HG03460 (cell line): ENCODE measurements at regions not wholly inside any gene's neighbourhood (a gene's known extent, or its start where the extent isn't known, plus 50 kb on each side); places are given as distances from the start of the nearest gene placed in this dataset.

Experiments
- ATAC-seq: cut with Tn5 transposase; IDR thresholded peaks from one replicate; pipeline ENCODE4 v1.9.1; 2021; ENCODE audit not compliant: unreplicated experiment

- ATAC-seq, result no peak
These were observed 111.8 kb upstream of the DPH6 start for GRCh38 chr15:35657679-35658311.

DNA sequence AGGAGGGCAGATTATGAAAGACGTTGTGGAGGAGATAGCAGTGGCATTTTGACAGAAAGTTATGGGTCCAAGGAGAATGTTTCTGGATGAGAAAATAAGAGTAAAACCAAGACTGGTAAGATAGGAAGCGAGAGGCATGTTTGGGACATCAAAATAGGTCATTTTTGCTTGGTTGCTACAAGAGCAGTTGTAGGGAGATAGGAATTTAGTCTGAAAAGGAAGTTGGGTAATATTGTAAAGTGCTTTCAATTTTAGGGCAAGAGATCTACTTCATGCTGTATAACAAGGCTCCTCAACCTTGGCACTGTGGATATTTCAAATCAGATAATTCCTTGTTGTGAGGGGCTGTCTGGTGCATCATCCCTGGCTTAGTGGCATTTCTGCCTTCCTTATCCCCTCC, 118.0 kb upstream of the DPH6 start:
- ATAC-seq, result no peak

DNA sequence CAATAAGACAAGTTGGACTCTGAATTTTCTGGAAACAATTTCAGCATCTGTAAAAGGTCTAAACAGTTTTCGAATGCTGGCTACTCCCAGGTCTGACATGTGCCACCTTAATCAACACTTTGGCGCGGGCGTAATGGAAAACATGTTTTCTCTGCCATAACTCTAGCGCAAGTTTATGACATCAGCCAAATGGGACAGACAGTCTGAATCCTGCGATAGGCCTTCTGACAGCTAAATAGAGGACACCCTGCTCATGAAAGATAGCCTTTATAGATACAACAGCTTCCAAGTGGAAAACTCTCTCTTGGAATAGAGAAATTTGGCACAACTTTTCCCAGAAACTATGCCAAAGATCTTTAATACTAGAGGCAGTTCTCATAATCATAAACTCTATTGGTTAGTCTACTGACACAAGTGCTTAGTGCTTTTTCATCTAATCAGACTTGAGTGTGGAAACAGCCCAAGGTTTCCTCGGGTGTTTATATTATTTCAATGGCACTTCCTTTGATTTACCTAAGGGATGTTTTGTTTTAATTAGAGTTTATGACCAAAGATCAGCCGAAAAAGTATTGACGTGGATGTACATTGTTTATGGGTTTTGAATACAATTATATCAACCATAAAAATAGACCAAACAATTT, 120.1 kb upstream of the DPH6 start:
- ATAC-seq, result no peak

GRCh38 chr15:35667908-35668307, 121.9 kb upstream of the DPH6 start:
- no peak for ATAC-seq

- no peak for ATAC-seq
These were observed 123.1 kb upstream of the DPH6 start for GRCh38 chr15:35669021-35669420.

GRCh38 chr15:35669432-35670045, 123.6 kb upstream of the DPH6 start:
- ATAC-seq, result no peak

GRCh38 chr15:35671197-35671596, 125.2 kb upstream of the DPH6 start:
- no peak for ATAC-seq

GRCh38 chr15:35671981-35672380, 126.0 kb upstream of the DPH6 start:
- no peak for ATAC-seq

- peak; percentile 64 for ATAC-seq
These were observed 127.2 kb upstream of the DPH6 start for GRCh38 chr15:35673093-35673684.

GRCh38 chr15:35674873-35675781, 129.2 kb upstream of the DPH6 start:
- ATAC-seq, result no peak

- ATAC-seq, result no peak
These were observed 132.8 kb upstream of the DPH6 start for GRCh38 chr15:35678774-35679173.

GRCh38 chr15:35679186-35679585, 133.2 kb upstream of the DPH6 start:
- ATAC-seq, result no peak

GRCh38 chr15:35680951-35681350, 135.0 kb upstream of the DPH6 start:
- ATAC-seq, result no peak

DNA sequence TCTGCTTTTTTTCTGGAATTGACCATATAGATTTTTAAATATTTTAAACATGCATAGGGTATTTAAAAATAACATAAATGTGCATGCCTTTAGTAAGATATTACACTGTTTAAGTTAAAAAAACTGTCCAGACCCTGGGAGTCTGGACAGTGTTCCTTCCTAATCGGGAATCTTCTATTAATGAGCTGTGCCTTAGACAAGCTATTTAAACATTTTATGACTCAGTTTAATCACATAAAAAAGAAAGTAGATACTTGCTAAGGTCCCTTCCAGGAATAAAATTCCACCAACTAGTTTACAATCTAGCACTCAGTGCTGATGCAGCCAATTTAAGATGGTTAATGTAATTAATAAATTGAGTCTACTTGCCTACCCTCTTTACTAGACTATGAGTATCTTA, 140.4 kb upstream of the DPH6 start:
- ATAC-seq, result no peak

DNA sequence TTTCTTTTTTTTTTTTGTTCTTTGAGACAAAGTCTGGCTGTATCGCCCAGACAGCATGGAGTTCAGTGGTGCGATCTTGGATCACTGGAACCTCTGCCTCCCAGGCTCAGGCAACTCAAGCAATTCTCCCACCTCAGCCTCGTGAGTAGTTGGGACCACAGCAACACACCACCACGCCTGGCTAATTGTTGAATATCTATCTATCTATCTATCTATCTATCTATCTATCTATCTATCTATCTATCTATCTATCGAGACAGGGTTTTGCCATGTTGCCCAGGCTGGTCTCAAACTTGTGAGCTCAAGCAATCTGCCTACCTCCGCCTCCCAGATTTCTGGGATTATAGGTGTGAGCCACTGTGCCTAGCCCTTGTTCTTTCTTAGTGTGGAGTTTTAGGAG, 143.3 kb upstream of the DPH6 start:
- ATAC-seq, result no peak

DNA sequence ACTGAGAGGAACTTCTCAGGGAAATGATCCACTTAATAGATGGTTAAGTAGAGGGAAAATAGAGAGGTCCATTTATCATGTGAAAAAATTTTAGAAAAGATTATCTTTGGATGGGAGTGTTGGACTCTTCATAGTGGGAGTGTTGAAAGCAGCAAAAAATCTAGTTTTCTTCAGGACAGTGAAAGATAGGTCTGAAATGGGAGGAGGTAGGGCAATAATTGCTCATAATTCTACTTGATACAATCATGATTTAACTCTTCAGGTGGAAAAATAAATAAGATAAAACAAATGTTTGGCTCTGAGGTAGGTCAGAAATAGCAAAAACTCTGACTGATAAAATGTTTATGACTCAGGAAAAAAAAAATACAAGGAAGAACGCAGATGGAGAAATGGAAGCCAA, 144.1 kb upstream of the DPH6 start:
- no peak for ATAC-seq

DNA sequence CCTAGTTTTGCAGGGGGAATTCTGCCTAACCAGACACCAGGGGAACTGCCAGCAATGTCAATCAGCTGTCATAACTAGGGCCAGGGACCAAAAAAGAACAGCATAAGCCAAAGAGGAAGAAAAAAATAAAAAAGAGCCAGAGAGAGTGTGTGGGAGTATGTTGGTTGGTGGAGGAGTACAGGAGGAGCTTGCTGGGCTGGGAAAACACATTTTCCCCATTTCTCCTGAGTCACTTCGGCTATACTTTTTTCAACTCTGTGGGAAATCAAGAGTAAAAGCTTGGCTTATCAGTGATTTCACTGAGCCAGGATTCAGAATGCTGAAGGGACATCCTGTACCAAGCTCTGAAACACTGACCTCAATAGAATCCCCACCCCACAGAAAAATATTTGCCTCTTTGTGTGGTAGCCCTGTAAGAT, 144.7 kb upstream of the DPH6 start:
- no peak for ATAC-seq

DNA sequence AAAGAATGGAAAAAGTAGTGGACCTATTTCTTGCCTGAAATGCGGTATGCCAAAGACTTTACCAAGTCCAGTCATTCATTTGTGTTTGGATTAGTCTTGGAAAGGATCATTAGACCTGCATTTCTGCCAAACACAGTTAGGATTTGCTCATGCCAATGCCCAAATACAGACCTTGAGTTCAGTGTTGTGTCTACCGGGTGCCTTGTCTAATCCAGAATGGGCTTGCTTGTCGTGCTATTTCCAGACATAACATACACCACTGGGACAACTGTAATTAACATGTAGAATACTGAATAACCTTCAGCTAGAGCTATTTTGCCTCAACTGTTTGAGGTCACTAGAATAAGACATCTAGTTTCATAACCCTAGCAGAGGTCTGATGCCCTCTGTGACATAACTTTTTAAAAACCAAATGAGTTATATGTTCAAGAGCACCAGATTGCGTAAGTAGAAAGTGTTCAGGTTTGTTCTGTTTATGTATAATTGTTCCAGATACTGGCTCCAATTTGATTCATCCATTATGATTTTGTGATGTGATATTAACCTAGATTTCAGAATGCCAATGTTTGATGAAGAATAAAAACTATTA, 145.3 kb upstream of the DPH6 start:
- ATAC-seq, result no peak

GRCh38 chr15:35691891-35692867, 146.2 kb upstream of the DPH6 start:
- no peak for ATAC-seq

DNA sequence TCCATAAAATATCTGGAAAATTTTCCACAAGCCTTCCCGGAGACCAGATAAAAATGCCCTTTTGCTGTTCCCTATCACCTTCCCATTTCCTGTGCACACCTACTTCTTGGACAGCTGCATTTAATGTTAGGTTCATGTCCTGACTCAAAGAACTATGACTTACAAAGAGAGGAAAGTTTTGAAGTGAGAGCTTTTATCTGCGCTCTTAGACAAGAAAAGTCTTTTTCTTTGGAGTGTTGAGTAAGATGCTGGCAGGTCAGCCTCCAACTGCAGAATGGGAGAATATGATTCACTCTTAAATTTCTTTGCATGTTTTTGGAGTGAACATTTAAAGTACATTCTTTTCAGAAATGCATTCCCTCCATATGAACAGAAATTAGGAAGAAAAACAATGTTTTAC, 147.3 kb upstream of the DPH6 start:
- ATAC-seq, result no peak
